PFSK-1 (cell line): ENCODE measurements at regions not wholly inside any gene's neighbourhood (a gene's known extent, or its start where the extent isn't known, plus 50 kb on each side); places are given as distances from the start of the nearest gene placed in this dataset.

Experiments
- FOXP2 ChIP-seq: optimal IDR thresholded peaks from 2 replicates; pipeline ENCODE3; 2011; ENCODE audit warnings: borderline replicate concordance, control low read depth, inconsistent platforms; ENCODE audit not compliant: insufficient read depth; ENCODE audit errors: extremely low read length, extremely low read depth
- POLR2AphosphoS5 ChIP-seq: IDR thresholded peaks from 2 replicates; pipeline ENCODE4 v1.6.1; 2012; ENCODE audit warnings: low read depth, mild to moderate bottlenecking, control low read depth, low read length, moderate library complexity
- SIN3A ChIP-seq: IDR thresholded peaks from 2 replicates; pipeline ENCODE4 v1.6.1; 2012; ENCODE audit warnings: mild to moderate bottlenecking, low read length, moderate library complexity, borderline replicate concordance; ENCODE audit not compliant: insufficient read depth
- TAF1 ChIP-seq: IDR thresholded peaks from 2 replicates; pipeline ENCODE4 v1.6.1; 2012; ENCODE audit warnings: low read length, control low read depth, borderline replicate concordance; ENCODE audit not compliant: insufficient read depth
- TF ChIP-seq, protein P1 (sequence below), 2 experiments: IDR thresholded peaks; 2 replicates each; pipeline versions ENCODE4 v1.6.1 to v1.8.0; 2011 to 2012; ENCODE audit warnings: low read depth in 2 of 2, low read length in 2 of 2, control low read depth in 1 of 2, inconsistent platforms in 1 of 2, mild to moderate bottlenecking in 1 of 2, moderate library complexity in 1 of 2; ENCODE audit not compliant: insufficient read depth in 1 of 2

DNA sequence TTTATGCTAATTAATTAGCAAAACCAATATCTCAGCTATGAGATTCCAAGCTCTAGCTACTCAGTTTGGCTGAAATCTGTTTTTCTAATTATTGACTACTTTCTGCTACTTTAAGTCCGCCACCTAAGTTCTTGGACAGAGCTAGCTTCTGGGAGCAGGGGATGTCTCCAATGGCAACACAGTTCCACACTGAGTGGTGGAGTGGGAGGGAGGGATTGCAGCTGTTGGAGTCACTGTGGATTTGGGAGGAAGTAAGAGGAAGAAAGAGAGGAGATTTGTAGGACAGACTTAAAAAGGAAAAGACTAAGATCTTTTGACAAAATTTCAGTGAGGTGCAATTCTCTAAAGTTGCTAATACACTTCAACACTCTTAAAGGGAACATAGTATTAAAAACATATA is 450.8 kb downstream of the NFIB start:
- TF ChIP-seq POLR2AphosphoS5, result no peak
- TF ChIP-seq, protein P1, sequence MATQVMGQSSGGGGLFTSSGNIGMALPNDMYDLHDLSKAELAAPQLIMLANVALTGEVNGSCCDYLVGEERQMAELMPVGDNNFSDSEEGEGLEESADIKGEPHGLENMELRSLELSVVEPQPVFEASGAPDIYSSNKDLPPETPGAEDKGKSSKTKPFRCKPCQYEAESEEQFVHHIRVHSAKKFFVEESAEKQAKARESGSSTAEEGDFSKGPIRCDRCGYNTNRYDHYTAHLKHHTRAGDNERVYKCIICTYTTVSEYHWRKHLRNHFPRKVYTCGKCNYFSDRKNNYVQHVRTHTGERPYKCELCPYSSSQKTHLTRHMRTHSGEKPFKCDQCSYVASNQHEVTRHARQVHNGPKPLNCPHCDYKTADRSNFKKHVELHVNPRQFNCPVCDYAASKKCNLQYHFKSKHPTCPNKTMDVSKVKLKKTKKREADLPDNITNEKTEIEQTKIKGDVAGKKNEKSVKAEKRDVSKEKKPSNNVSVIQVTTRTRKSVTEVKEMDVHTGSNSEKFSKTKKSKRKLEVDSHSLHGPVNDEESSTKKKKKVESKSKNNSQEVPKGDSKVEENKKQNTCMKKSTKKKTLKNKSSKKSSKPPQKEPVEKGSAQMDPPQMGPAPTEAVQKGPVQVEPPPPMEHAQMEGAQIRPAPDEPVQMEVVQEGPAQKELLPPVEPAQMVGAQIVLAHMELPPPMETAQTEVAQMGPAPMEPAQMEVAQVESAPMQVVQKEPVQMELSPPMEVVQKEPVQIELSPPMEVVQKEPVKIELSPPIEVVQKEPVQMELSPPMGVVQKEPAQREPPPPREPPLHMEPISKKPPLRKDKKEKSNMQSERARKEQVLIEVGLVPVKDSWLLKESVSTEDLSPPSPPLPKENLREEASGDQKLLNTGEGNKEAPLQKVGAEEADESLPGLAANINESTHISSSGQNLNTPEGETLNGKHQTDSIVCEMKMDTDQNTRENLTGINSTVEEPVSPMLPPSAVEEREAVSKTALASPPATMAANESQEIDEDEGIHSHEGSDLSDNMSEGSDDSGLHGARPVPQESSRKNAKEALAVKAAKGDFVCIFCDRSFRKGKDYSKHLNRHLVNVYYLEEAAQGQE (IDR thresholded peaks at IDR 0.05; ENCODE audit: insufficient read depth in 1 of 2, low read depth in 2 of 2, low read length in 2 of 2), result no peak
- no peak for TF ChIP-seq TAF1
- no peak for TF ChIP-seq SIN3A
- TF ChIP-seq FOXP2, result no peak
